GM12864 (cell line): ENCODE measurements at regions not wholly inside any gene's neighbourhood (a gene's known extent, or its start where the extent isn't known, plus 50 kb on each side); places are given as distances from the start of the nearest gene placed in this dataset.

ENCODE experiments used
- DNase-seq: peaks from one replicate; pipeline ENCODE4 v3.0.0-alpha.2; 2011; ENCODE audit warnings: low read depth
- H3K4me3 ChIP-seq: 2 replicates; pipeline ENCODE4 v1.5.1; 2011; ENCODE audit warnings: mild to moderate bottlenecking, low read depth, low read length, control low read depth
- TF ChIP-seq, protein P1 (sequence below): IDR thresholded peaks from 2 replicates; pipeline ENCODE4 v1.5.1; 2011; ENCODE audit warnings: low read depth, mild to moderate bottlenecking, moderate library complexity, low read length, control low read depth, inconsistent platforms; ENCODE audit errors: missing control alignments

DNA sequence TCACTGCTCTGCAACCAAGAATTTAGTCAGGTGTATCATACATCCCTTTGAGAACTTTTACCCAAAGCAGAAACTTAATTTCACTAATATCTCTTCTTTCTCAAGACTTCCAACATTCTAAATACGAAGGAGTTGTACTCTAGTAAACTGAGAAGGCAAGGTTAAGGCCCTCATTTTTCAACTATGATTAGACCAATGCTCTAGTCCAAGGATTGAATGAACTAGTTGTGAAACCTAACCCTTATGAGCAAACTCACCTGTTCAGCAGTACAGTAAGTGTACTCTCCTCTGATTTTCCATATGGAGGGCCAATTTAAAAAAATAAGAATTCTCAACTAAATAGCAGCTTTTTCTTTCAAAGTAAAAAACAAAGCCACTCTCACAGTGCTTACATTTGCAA, 180.0 kb upstream of the C11orf58 start:
- DNase-seq = no peak
- TF ChIP-seq, protein P1, sequence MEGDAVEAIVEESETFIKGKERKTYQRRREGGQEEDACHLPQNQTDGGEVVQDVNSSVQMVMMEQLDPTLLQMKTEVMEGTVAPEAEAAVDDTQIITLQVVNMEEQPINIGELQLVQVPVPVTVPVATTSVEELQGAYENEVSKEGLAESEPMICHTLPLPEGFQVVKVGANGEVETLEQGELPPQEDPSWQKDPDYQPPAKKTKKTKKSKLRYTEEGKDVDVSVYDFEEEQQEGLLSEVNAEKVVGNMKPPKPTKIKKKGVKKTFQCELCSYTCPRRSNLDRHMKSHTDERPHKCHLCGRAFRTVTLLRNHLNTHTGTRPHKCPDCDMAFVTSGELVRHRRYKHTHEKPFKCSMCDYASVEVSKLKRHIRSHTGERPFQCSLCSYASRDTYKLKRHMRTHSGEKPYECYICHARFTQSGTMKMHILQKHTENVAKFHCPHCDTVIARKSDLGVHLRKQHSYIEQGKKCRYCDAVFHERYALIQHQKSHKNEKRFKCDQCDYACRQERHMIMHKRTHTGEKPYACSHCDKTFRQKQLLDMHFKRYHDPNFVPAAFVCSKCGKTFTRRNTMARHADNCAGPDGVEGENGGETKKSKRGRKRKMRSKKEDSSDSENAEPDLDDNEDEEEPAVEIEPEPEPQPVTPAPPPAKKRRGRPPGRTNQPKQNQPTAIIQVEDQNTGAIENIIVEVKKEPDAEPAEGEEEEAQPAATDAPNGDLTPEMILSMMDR = no peak
- no peak overlapping the region for H3K4me3 ChIP-seq

DNA sequence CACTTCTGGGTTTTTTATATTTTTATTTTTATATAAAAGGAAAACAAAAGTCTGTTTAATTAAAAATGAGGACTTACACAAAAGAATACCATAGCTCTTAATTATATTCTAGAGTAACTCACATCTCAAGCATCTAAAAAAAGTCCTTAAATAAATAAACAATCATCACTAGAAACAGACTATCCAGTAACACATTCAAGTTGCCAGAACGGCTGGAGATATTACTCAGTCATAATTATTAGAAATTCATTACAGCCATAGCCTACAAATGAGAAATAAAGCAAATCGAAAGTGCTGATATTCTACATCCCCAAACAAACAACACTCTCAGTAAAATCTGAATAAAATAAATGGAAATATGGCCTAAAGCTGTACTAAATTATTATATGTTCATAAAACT, 182.5 kb upstream of the C11orf58 start:
- TF ChIP-seq, protein P1 = no peak
- no peak overlapping the region for H3K4me3 ChIP-seq
- DNase-seq = no peak

DNA sequence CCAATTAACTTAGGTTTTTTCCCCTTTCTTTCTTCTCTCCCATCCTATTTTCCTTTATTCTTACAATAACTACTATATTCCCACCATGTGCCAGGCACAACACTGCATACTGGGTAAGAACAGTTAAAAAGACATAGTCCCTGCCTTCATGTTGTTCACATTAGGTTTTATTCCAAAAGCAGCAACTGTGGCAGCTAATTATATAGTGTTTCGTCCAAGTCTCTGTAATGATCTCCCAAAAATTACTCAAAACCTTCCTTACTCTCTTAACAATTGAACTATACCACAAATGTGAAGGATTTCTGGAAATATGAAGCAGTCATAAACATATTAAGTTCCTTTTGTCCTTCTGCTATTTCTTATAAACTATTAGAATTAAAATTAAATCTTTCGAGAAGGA, 184.1 kb upstream of the C11orf58 start:
- no peak for DNase-seq
- TF ChIP-seq, protein P1 = no peak
- no peak overlapping the region for H3K4me3 ChIP-seq

DNA sequence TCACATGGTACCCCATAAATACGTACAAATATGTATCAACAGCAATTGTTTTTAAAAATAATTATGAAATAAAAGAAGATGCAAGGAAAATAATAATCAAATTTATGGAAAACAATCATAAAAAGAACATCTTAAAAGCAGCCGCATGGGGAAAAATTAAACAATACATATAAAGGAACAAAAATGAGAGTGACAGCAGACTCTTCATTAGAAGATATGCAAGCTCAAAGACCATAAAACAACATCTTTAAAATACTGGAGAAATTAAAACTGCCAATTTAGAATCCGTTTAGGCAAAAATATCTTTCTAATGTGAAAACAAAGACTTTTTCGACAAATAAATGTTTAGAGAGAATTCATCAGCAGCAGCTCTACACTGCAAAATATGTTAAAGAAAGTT, 190.6 kb upstream of the C11orf58 start:
- TF ChIP-seq, protein P1 = no peak
- no peak overlapping the region for H3K4me3 ChIP-seq

DNA sequence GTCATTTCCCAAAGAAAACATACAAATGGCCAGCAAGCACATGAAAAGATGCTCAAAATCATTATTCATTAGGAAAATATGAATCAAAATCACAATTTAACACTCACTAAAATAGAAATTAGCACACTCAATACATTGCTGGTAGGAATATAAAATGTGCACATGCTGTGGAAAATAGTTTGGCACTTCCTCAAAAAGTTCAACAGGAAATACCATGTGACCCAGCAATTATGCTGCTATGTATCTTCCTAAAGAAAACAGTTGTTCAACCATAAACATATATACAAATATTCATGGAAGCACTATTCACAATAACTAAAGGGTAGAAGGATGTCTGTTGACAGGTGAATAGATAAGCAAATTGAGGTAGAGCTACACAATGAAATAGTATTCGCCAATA, 187.3 kb upstream of the SOX6 start:
- TF ChIP-seq, protein P1 = no peak
- DNase-seq = no peak
- no peak overlapping the region for H3K4me3 ChIP-seq

More for the DNA sequence above, 190.6 kb upstream of the C11orf58 start:
- DNase-seq = no peak

DNA sequence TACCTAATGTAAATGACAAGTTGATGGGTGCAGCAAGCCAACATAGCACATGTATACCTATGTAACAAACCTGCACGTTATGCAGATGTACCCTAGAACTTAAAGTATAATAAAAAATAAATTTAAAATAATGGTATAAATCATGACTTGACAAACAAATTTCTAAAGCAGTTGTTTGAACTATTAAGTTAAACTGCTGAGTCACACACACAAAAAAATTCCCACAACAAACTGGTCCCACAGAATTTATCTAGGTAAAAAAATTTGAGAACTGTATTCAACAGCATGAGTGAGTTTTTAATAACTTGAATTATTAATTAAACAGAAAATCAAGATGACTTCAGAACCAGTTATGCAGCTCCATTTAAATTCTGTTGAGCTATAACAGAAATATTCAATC, 186.0 kb upstream of the SOX6 start:
- DNase-seq = no peak
- no peak overlapping the region for H3K4me3 ChIP-seq
- TF ChIP-seq, protein P1 = no peak

DNA sequence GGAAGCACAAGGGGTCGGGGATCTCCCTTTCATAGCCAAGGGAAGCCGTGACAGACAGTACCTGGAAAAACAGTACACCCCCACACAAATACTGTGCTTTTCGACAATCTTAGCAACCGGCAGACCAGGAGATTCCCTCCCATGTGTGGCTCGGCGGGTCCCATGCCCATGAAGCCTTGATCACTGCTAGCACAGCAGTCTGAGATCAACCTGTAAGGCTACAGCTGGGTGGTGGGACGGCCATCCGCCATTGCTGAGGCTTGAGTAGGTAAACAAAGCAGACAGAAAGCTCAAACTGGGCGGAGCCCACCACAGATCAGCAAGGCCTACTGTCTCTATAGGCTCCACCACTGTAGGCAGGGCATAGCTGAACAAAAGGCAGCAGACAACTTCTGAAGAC, 180.2 kb upstream of the SOX6 start:
- DNase-seq = no peak
- TF ChIP-seq, protein P1 = no peak
- H3K4me3 ChIP-seq = no peak overlapping the region
